K562 (cell line): ENCODE measurements at regions not wholly inside any gene's neighbourhood (a gene's known extent, or its start where the extent isn't known, plus 50 kb on each side); places are given as distances from the start of the nearest gene placed in this dataset.

Experiments used
- ATAC-seq: fragments of 200-7000 bp; cut with Tn5 transposase; 3 replicates; pipeline ENCODE4 v1.9.1; 2020; ENCODE audit warnings: moderate library complexity
- BruUV-seq: library from RNA; stranded (reverse); fragments of 400-500 nt; replicated peaks from 2 replicates; lab custom pipeline; 2021; lab: Mats Ljungman, UMichigan
- CTCF ChIA-PET: fragments of 300-600 bp; formaldehyde crosslinking; extraction: SDS; loops from one replicate; lab custom pipeline; 2021; ENCODE audit warnings: low intra/inter-chr PET ratio; lab: Yijun Ruan, JAX
- POLR2A ChIA-PET: fragments of 300-600, 350-650 bp; sonication (Branson Sonifier 250); formaldehyde crosslinking; extraction: SDS; loops from one replicate; lab custom pipeline; 2021; ENCODE audit warnings: antibody characterized with exemption, inconsistent platforms; lab: Yijun Ruan, JAX
- DNase-seq, 4 experiments: peaks; one replicate each; pipeline versions ENCODE4 v3.0.0 to v3.0.0-alpha.2; 2011 to 2018; ENCODE audit warnings: low spot score in 3 of 4, mixed read lengths in 3 of 4; ENCODE audit errors: extremely low read depth in 1 of 4
- FAIRE-seq: peaks from 2 replicates; lab custom pipeline; 2011; peaks lifted over from hg19 to GRCh38; lab: Jason Lieb, UNC
- H2AFZ ChIP-seq: 2 replicates; pipeline ENCODE4 v1.6.0; 2011; ENCODE audit warnings: low read depth, low read length, control low read depth, inconsistent platforms
- H3K27ac ChIP-seq: fragments of 200-600 bp; 3 replicates; pipeline ENCODE4 v1.8.0; 2011; ENCODE audit warnings: low read depth, mild to moderate bottlenecking, control low read depth, inconsistent platforms, low read length, moderate library complexity, mixed read lengths; ENCODE audit errors: extremely low read depth
- H3K27me3 ChIP-seq, 2 experiments: fragments of 300-600 bp in 1 of 2; 2 replicates in 1 of 2; 3 replicates in 1 of 2; pipeline versions ENCODE4 v1.6.0 to v1.8.0; 2011; ENCODE audit warnings: inconsistent platforms in 2 of 2, low read length in 2 of 2, mild to moderate bottlenecking in 1 of 2, mixed read lengths in 1 of 2, moderate library complexity in 1 of 2; ENCODE audit not compliant: control insufficient read depth in 2 of 2, insufficient read depth in 2 of 2
- H3K36me3 ChIP-seq: fragments of 300-600 bp; 3 replicates; pipeline ENCODE4 v1.8.0; 2011; ENCODE audit warnings: mild to moderate bottlenecking, low read length, inconsistent platforms; ENCODE audit not compliant: control insufficient read depth, insufficient read depth
- H3K4me1 ChIP-seq, 2 experiments: fragments of 200-600 bp in 1 of 2; replicated peaks in 1 of 2; 2 replicates in 1 of 2; 3 replicates in 1 of 2; pipeline versions ENCODE4 v1.5.1 to v1.8.0; 2011; ENCODE audit warnings: inconsistent platforms in 2 of 2, low read length in 2 of 2, mild to moderate bottlenecking in 1 of 2, mixed read lengths in 1 of 2, moderate library complexity in 1 of 2; ENCODE audit not compliant: control insufficient read depth in 2 of 2, insufficient read depth in 2 of 2
- H3K4me2 ChIP-seq: 2 replicates; pipeline ENCODE4 v1.6.1; 2011; ENCODE audit warnings: low read length, control low read depth, inconsistent platforms, mixed read lengths; ENCODE audit not compliant: insufficient read depth
- H3K4me3 ChIP-seq: fragments of 200-600 bp; sonication (generic), shearing (Covaris generic); 2 replicates; pipeline ENCODE4 v1.5.1; 2016; ENCODE audit warnings: control low read depth, inconsistent platforms
- H3K79me2 ChIP-seq: fragments of 200-600 bp; 3 replicates; pipeline ENCODE4 v1.8.0; 2011; ENCODE audit warnings: low read length, inconsistent platforms; ENCODE audit not compliant: control insufficient read depth, insufficient read depth
- H3K9ac ChIP-seq, 2 experiments: 2 replicates each; pipeline versions ENCODE4 v1.6.0 to v1.6.1; 2011; ENCODE audit warnings: low read depth in 2 of 2, low read length in 2 of 2, control low read depth in 1 of 2, inconsistent platforms in 1 of 2, mild to moderate bottlenecking in 1 of 2, mixed read lengths in 1 of 2; ENCODE audit not compliant: insufficient read depth in 1 of 2
- H3K9me1 ChIP-seq: one replicate; pipeline ENCODE4 v1.6.0; 2011; ENCODE audit warnings: inconsistent platforms, mild to moderate bottlenecking, low read length, moderate library complexity; ENCODE audit not compliant: control insufficient read depth, insufficient read depth
- H3K9me3 ChIP-seq: replicated peaks from 2 replicates; pipeline ENCODE4 v1.5.1; 2011; ENCODE audit warnings: low read depth, low read length, inconsistent platforms; ENCODE audit not compliant: control insufficient read depth, insufficient read depth
- H4K20me1 ChIP-seq: replicated peaks from 2 replicates; pipeline ENCODE4 v1.6.1; 2011; ENCODE audit warnings: low read length, inconsistent platforms, mixed read lengths; ENCODE audit not compliant: control insufficient read depth, insufficient read depth
- BDP1 ChIP-seq: IDR thresholded peaks from 3 replicates; pipeline ENCODE4 v1.6.1; 2011; ENCODE audit not compliant: insufficient read length, insufficient read depth
- GATAD2A ChIP-seq: fragments of 450-650 bp; IDR thresholded peaks from 2 replicates; pipeline ENCODE4 v1.6.1; 2017
- POLR2B ChIP-seq: fragments of 450-650 bp; IDR thresholded peaks from 2 replicates; pipeline ENCODE4 v1.6.1; 2018; ENCODE audit warnings: low read depth; ENCODE audit not compliant: partially characterized antibody
- SIX5 ChIP-seq, 2 experiments: IDR thresholded peaks; 2 replicates each; pipeline ENCODE4 v1.6.1; 2011; ENCODE audit warnings: low read length in 2 of 2, borderline replicate concordance in 1 of 2, low read depth in 1 of 2, mild to moderate bottlenecking in 1 of 2, moderate library complexity in 1 of 2; ENCODE audit not compliant: insufficient read depth in 1 of 2
- SMAD1 ChIP-seq: fragments of 150-350 bp; IDR thresholded peaks from 2 replicates; pipeline ENCODE4 v1.6.1; 2014; ENCODE audit warnings: low read length, low read depth; ENCODE audit not compliant: partially characterized antibody
- SP1 ChIP-seq: sonication (generic); formaldehyde crosslinking; IDR thresholded peaks from 2 replicates; pipeline ENCODE4 v1.8.1; 2022; ENCODE audit warnings: mild to moderate bottlenecking, missing genetic modification reagents
- SP2 ChIP-seq: IDR thresholded peaks from 2 replicates; pipeline ENCODE4 v1.6.1; 2011; ENCODE audit warnings: mild to moderate bottlenecking, low read depth, low read length, moderate library complexity; ENCODE audit not compliant: poor library complexity, severe bottlenecking; ENCODE audit errors: extremely low read depth
- in situ Hi-C: fragments of 300-500 bp; cut with MboI; formaldehyde crosslinking; loops from 4 replicates; pipeline ENCODE4 v1.15.0; 2018; ENCODE audit warnings: inconsistent platforms, mixed read lengths
- intact Hi-C: fragments of 100-400 bp; cut with micrococcal nuclease; formaldehyde crosslinking; loops from 2 replicates; pipeline ENCODE4 v1.14.2; 2022
- TF ChIP-seq, protein P1 (sequence below): sonication (generic); IDR thresholded peaks from 2 replicates; pipeline ENCODE4 v1.6.1; 2016
- TF ChIP-seq, protein P2 (sequence below): fragments of 450-650 bp; IDR thresholded peaks from 2 replicates; pipeline ENCODE4 v1.6.1; 2016; ENCODE audit warnings: missing biosample characterization, missing genetic modification characterization
- TF ChIP-seq, protein P3 (sequence below): fragments of 250-450 bp; sonication (Bioruptor Pico); IDR thresholded peaks from 2 replicates; pipeline ENCODE4 v1.5.0; 2020; ENCODE audit warnings: mild to moderate bottlenecking, borderline replicate concordance
- TF ChIP-seq, protein P4 (sequence below): sonication (generic); formaldehyde crosslinking; IDR thresholded peaks from 2 replicates; pipeline ENCODE4 v1.4.0; 2020; ENCODE audit warnings: mild to moderate bottlenecking, missing genetic modification reagents

DNA sequence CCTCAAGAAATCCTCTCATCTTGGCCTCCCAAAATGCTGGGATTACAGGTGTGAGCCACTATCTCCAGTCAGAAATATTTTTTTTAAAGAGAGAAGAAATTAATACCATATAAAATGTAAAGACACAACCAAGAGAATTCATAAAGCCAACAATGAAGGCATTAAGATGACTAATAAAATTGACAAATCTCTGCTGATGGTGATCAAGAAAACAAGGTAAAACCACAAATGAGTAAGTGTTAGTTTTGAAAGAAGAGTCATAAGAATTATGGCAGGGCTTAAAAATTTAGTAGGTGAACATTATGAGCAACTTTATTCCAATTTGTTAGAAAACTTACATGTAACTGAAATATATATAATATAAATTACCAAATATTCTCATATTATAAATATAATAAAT is 752.8 kb upstream of the CELF4 start:
- intact Hi-C loops, result no loop called here
- Histone ChIP-seq H3K27ac (no peak overlapping the region), H2AFZ (no peak overlapping the region), H3K9me1 (no peaks in the 10 kb centered on the region), H4K20me1 (no peaks in the 10 kb centered on the region), H3K4me2 (no peak overlapping the region), H3K9ac (no peak overlapping the region), H3K27me3 (no peaks in the 10 kb centered on the region), H3K79me2 (no peaks in the 10 kb centered on the region), H3K36me3 (no peaks in the 10 kb centered on the region), H3K9me3 (no peaks in the 10 kb centered on the region), H3K4me3 (no peak overlapping the region), H3K4me1 (no peaks in the 10 kb centered on the region)
- ATAC-seq (no peak), FAIRE-seq (no peak), DNase-seq (no peak)
- POLR2A ChIA-PET, result no interaction called here
- CTCF ChIA-PET, result no interaction called here
- TF ChIP-seq, protein P1, sequence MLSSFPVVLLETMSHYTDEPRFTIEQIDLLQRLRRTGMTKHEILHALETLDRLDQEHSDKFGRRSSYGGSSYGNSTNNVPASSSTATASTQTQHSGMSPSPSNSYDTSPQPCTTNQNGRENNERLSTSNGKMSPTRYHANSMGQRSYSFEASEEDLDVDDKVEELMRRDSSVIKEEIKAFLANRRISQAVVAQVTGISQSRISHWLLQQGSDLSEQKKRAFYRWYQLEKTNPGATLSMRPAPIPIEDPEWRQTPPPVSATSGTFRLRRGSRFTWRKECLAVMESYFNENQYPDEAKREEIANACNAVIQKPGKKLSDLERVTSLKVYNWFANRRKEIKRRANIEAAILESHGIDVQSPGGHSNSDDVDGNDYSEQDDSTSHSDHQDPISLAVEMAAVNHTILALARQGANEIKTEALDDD, result no peak
- TF ChIP-seq SP2 (no peak), SIX5 (IDR thresholded peaks at IDR 0.05; ENCODE audit: borderline replicate concordance in 1 of 2, insufficient read depth in 1 of 2, low read depth in 1 of 2, low read length in 2 of 2) (no peak), GATAD2A (no peak)
- no TSS peak for BruUV-seq
- in situ Hi-C loops, result no loop called here

DNA sequence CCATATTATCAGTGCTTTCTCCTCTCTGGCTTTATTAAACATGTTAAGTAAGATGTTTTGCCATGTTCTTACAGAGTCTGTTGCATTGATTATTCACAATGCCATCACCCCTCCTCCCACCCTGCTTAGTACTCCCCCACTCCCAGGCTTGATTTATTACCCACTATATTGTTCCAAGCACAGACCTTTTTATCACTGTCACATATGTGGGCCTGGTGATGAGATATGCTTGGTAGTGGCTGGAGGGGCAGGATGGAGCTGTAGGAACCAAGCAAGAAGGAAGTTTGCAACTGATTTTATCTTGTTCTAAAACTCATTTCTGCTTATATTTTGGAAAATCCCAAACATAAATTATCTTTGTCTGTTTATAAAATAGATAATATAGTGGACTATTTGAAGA is 748.2 kb upstream of the CELF4 start:
- no peak overlapping the region for H3K27ac ChIP-seq
- ChIA-PET CTCF (no interaction called here), POLR2A (no interaction called here)
- in situ Hi-C loops, result no loop called here
- no peak overlapping the region for H3K4me3 ChIP-seq
- no peak overlapping the region for H3K9ac ChIP-seq
- H3K79me2 ChIP-seq, result no peaks in the 10 kb centered on the region
- ATAC-seq (no peak), FAIRE-seq (no peak), DNase-seq (no peak)
- intact Hi-C loops, result no loop called here
- no peaks in the 10 kb centered on the region for H3K36me3 ChIP-seq
- H3K4me1 ChIP-seq, result no peaks in the 10 kb centered on the region
- no TSS peak for BruUV-seq
- no peak overlapping the region for H3K4me2 ChIP-seq
- H3K9me3 ChIP-seq, result no peaks in the 10 kb centered on the region
- no peaks in the 10 kb centered on the region for H3K9me1 ChIP-seq
- H2AFZ ChIP-seq, result no peak overlapping the region
- H3K27me3 ChIP-seq, result no peaks in the 10 kb centered on the region
- no peaks in the 10 kb centered on the region for H4K20me1 ChIP-seq
- TF ChIP-seq, protein P2, sequence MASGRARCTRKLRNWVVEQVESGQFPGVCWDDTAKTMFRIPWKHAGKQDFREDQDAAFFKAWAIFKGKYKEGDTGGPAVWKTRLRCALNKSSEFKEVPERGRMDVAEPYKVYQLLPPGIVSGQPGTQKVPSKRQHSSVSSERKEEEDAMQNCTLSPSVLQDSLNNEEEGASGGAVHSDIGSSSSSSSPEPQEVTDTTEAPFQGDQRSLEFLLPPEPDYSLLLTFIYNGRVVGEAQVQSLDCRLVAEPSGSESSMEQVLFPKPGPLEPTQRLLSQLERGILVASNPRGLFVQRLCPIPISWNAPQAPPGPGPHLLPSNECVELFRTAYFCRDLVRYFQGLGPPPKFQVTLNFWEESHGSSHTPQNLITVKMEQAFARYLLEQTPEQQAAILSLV (tag), result no peak
- TF ChIP-seq SMAD1, result no peak
- no peak for TF ChIP-seq BDP1
- TF ChIP-seq, protein P3, sequence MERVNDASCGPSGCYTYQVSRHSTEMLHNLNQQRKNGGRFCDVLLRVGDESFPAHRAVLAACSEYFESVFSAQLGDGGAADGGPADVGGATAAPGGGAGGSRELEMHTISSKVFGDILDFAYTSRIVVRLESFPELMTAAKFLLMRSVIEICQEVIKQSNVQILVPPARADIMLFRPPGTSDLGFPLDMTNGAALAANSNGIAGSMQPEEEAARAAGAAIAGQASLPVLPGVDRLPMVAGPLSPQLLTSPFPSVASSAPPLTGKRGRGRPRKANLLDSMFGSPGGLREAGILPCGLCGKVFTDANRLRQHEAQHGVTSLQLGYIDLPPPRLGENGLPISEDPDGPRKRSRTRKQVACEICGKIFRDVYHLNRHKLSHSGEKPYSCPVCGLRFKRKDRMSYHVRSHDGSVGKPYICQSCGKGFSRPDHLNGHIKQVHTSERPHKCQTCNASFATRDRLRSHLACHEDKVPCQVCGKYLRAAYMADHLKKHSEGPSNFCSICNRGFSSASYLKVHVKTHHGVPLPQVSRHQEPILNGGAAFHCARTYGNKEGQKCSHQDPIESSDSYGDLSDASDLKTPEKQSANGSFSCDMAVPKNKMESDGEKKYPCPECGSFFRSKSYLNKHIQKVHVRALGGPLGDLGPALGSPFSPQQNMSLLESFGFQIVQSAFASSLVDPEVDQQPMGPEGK, result no peak
- TF ChIP-seq, protein P4, sequence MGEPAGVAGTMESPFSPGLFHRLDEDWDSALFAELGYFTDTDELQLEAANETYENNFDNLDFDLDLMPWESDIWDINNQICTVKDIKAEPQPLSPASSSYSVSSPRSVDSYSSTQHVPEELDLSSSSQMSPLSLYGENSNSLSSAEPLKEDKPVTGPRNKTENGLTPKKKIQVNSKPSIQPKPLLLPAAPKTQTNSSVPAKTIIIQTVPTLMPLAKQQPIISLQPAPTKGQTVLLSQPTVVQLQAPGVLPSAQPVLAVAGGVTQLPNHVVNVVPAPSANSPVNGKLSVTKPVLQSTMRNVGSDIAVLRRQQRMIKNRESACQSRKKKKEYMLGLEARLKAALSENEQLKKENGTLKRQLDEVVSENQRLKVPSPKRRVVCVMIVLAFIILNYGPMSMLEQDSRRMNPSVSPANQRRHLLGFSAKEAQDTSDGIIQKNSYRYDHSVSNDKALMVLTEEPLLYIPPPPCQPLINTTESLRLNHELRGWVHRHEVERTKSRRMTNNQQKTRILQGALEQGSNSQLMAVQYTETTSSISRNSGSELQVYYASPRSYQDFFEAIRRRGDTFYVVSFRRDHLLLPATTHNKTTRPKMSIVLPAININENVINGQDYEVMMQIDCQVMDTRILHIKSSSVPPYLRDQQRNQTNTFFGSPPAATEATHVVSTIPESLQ, result no peak
- no peak for TF ChIP-seq SP1 (CRISPR knock-in tag)
- TF ChIP-seq POLR2B, result no peak
